Neural crest cell (in vitro differentiated cells): ENCODE measurements at regions not wholly inside any gene's neighbourhood (a gene's known extent, or its start where the extent isn't known, plus 50 kb on each side); places are given as distances from the start of the nearest gene placed in this dataset.

ENCODE experiments used
- DNase-seq: peaks from one replicate; pipeline ENCODE4 v3.0.0; 2021; ENCODE audit warnings: low read depth, mixed read lengths, low spot score
- H3K27ac Mint-ChIP-seq: one replicate; pipeline ENCODE4 v1.8.0; 2021; ENCODE audit warnings: mild to moderate bottlenecking, mixed read lengths; ENCODE audit not compliant: unreplicated experiment
- H3K27me3 Mint-ChIP-seq: 2 replicates; pipeline ENCODE4 v1.8.0; 2021; ENCODE audit warnings: low read depth, mild to moderate bottlenecking, mixed read lengths
- H3K36me3 Mint-ChIP-seq: 2 replicates; pipeline ENCODE4 v1.8.0; 2021; ENCODE audit warnings: low read depth, mild to moderate bottlenecking, mixed read lengths
- H3K4me1 Mint-ChIP-seq: 2 replicates; pipeline ENCODE4 v1.8.0; 2021; ENCODE audit warnings: mixed read lengths
- H3K4me3 Mint-ChIP-seq: one replicate; pipeline ENCODE4 v1.8.0; 2021; ENCODE audit warnings: mild to moderate bottlenecking, mixed read lengths
- H3K9me3 Mint-ChIP-seq: 2 replicates; pipeline ENCODE4 v1.8.0; 2021; ENCODE audit warnings: mixed read lengths
- CTCF ChIP-seq: fragments of 200-600 bp; sonication (generic); conservative IDR thresholded peaks from 2 replicates; pipeline ENCODE4 v1.5.0; 2021; ENCODE audit warnings: antibody characterized with exemption, mild to moderate bottlenecking

GRCh38 chr5:166045961-166046360 lies 2245.5 kb upstream of the WWC1 start:
- no peaks in the 10 kb centered on the region for H3K4me1 Mint-ChIP-seq
- peaks cover 2% of the 10 kb centered on the region for H3K36me3 Mint-ChIP-seq
- H3K4me3 Mint-ChIP-seq: no peak overlapping the region
- H3K27me3 Mint-ChIP-seq: no peaks in the 10 kb centered on the region
- no peak for DNase-seq
- no peak overlapping the region for H3K27ac Mint-ChIP-seq
- TF ChIP-seq CTCF: no peak
- H3K9me3 Mint-ChIP-seq: peaks cover 8% of the 10 kb centered on the region

- Mint-ChIP-seq H3K27me3 (no peaks in the 10 kb centered on the region), H3K27ac (no peak overlapping the region), H3K4me3 (no peak overlapping the region), H3K9me3 (peaks cover 8% of the 10 kb centered on the region), H3K36me3 (no peaks in the 10 kb centered on the region), H3K4me1 (no peaks in the 10 kb centered on the region)
- no peak for TF ChIP-seq CTCF
- no peak for DNase-seq
Measured at GRCh38 chr5:166046956-166047355, 2244.5 kb upstream of the WWC1 start.

- no peaks in the 10 kb centered on the region for H3K27me3 Mint-ChIP-seq
- no peaks in the 10 kb centered on the region for H3K4me1 Mint-ChIP-seq
- DNase-seq: no peak
- peak overlapping the region; percentile 63 for H3K27ac Mint-ChIP-seq
- TF ChIP-seq CTCF: no peak
- H3K36me3 Mint-ChIP-seq: no peaks in the 10 kb centered on the region
- peaks cover 4% of the 10 kb centered on the region for H3K9me3 Mint-ChIP-seq
- H3K4me3 Mint-ChIP-seq: no peak overlapping the region
Measured at GRCh38 chr5:166050531-166050930, 2240.9 kb upstream of the WWC1 start.

- TF ChIP-seq CTCF: no peak
- H3K27ac Mint-ChIP-seq: no peak overlapping the region
- no peaks in the 10 kb centered on the region for H3K4me1 Mint-ChIP-seq
- H3K27me3 Mint-ChIP-seq: no peaks in the 10 kb centered on the region
- H3K9me3 Mint-ChIP-seq: peaks cover 5% of the 10 kb centered on the region
- H3K36me3 Mint-ChIP-seq: no peaks in the 10 kb centered on the region
- no peak overlapping the region for H3K4me3 Mint-ChIP-seq
- DNase-seq: no peak
Measured at GRCh38 chr5:166058660-166059059, 2232.8 kb upstream of the WWC1 start.

DNA sequence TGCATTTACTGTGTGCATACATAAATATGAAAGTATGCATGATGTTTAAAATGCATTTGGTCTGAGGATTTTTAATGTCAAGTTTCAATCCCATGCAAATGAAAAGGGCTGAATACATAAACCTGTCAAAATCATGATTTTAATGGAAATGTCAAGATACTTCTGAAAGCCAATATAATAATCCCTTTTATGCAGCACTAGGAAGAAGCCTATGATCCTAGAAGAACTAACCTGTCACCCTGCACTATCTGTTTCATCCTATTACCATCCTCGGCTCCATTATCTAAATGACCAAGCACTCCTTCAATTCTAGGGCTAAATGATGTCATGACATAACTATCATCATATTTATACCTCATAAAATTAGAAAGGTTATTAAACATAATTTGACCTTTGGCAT lies 2229.4 kb upstream of the WWC1 start:
- H3K27me3 Mint-ChIP-seq: no peaks in the 10 kb centered on the region
- no peak for TF ChIP-seq CTCF
- H3K4me1 Mint-ChIP-seq: no peaks in the 10 kb centered on the region
- H3K36me3 Mint-ChIP-seq: no peaks in the 10 kb centered on the region
- H3K9me3 Mint-ChIP-seq: peaks cover 3% of the 10 kb centered on the region
- no peak overlapping the region for H3K4me3 Mint-ChIP-seq
- H3K27ac Mint-ChIP-seq: no peak overlapping the region
- no peak for DNase-seq

GRCh38 chr5:166062719-166063118 lies 2228.7 kb upstream of the WWC1 start:
- TF ChIP-seq CTCF: no peak
- Mint-ChIP-seq H3K9me3 (peaks cover under 1% of the 10 kb centered on the region), H3K36me3 (no peaks in the 10 kb centered on the region), H3K27me3 (no peaks in the 10 kb centered on the region), H3K27ac (no peak overlapping the region), H3K4me3 (no peak overlapping the region), H3K4me1 (no peaks in the 10 kb centered on the region)
- DNase-seq: no peak
